Activated CD8-positive, alpha-beta memory T cell treated with anti-CD3 and anti-CD28 coated beads, Interleukin-2, amount 50 U/mL, for 48 hours (primary cell): ENCODE measurements at regions not wholly inside any gene's neighbourhood (a gene's known extent, or its start where the extent isn't known, plus 50 kb on each side); places are given as distances from the start of the nearest gene placed in this dataset.

ENCODE experiments used
- DNase-seq: peaks from one replicate; pipeline ENCODE4 v3.0.0-alpha.2; 2020

GRCh38 chr2:117401582-117401981, 412.9 kb upstream of the DDX18 start:
- no peak for DNase-seq

GRCh38 chr2:117406443-117406842, 408.0 kb upstream of the DDX18 start:
- DNase-seq = no peak

- no peak for DNase-seq
Measured at GRCh38 chr2:117407746-117408145, 406.7 kb upstream of the DDX18 start.

GRCh38 chr2:117409443-117409842, 405.0 kb upstream of the DDX18 start:
- DNase-seq = no peak

GRCh38 chr2:117411983-117412382, 402.5 kb upstream of the DDX18 start:
- no peak for DNase-seq

GRCh38 chr2:117432746-117433145, 381.7 kb upstream of the DDX18 start:
- no peak for DNase-seq

GRCh38 chr2:117436697-117437096, 377.8 kb upstream of the DDX18 start:
- no peak for DNase-seq

GRCh38 chr2:117470311-117471095, 344.0 kb upstream of the DDX18 start:
- DNase-seq = peak; percentile 61

GRCh38 chr2:117481608-117482007, 332.9 kb upstream of the DDX18 start:
- DNase-seq = no peak

GRCh38 chr2:117485588-117485987, 328.9 kb upstream of the DDX18 start:
- no peak for DNase-seq

GRCh38 chr2:117486081-117486480, 328.4 kb upstream of the DDX18 start:
- DNase-seq = no peak

GRCh38 chr2:117492209-117492851, 322.2 kb upstream of the DDX18 start:
- no peak for DNase-seq

- no peak for DNase-seq
Measured at GRCh38 chr2:117500721-117501120, 313.8 kb upstream of the DDX18 start.

GRCh38 chr2:117502121-117502520, 312.4 kb upstream of the DDX18 start:
- no peak for DNase-seq

- DNase-seq = no peak
Measured at GRCh38 chr2:117512307-117512706, 302.2 kb upstream of the DDX18 start.

- no peak for DNase-seq
Measured at GRCh38 chr2:117514371-117514770, 300.1 kb upstream of the DDX18 start.

GRCh38 chr2:117519238-117519637, 295.3 kb upstream of the DDX18 start:
- no peak for DNase-seq

- DNase-seq = no peak
Measured at GRCh38 chr2:117519721-117520120, 294.8 kb upstream of the DDX18 start.

GRCh38 chr2:117523267-117523666, 291.2 kb upstream of the DDX18 start:
- DNase-seq = no peak

GRCh38 chr2:117523711-117524238, 290.7 kb upstream of the DDX18 start:
- DNase-seq = no peak

GRCh38 chr2:117536139-117536538, 278.4 kb upstream of the DDX18 start:
- no peak for DNase-seq

GRCh38 chr2:117537032-117537431, 277.5 kb upstream of the DDX18 start:
- no peak for DNase-seq

- DNase-seq = no peak
Measured at GRCh38 chr2:117551858-117552257, 262.6 kb upstream of the DDX18 start.

GRCh38 chr2:117553448-117553847, 261.0 kb upstream of the DDX18 start:
- DNase-seq = no peak
